Stimulated activated CD4-positive, alpha-beta T cell treated with anti-CD3 and anti-CD28 coated beads, TNF-alpha, amount 100 ng/mL, for 24 hours (primary cell): ENCODE measurements at regions not wholly inside any gene's neighbourhood (a gene's known extent, or its start where the extent isn't known, plus 50 kb on each side); places are given as distances from the start of the nearest gene placed in this dataset.

Source experiments
- DNase-seq, 3 experiments: peaks; one replicate each; pipeline ENCODE4 v3.0.0-alpha.2; 2020; ENCODE audit warnings: low read depth in 3 of 3

DNA sequence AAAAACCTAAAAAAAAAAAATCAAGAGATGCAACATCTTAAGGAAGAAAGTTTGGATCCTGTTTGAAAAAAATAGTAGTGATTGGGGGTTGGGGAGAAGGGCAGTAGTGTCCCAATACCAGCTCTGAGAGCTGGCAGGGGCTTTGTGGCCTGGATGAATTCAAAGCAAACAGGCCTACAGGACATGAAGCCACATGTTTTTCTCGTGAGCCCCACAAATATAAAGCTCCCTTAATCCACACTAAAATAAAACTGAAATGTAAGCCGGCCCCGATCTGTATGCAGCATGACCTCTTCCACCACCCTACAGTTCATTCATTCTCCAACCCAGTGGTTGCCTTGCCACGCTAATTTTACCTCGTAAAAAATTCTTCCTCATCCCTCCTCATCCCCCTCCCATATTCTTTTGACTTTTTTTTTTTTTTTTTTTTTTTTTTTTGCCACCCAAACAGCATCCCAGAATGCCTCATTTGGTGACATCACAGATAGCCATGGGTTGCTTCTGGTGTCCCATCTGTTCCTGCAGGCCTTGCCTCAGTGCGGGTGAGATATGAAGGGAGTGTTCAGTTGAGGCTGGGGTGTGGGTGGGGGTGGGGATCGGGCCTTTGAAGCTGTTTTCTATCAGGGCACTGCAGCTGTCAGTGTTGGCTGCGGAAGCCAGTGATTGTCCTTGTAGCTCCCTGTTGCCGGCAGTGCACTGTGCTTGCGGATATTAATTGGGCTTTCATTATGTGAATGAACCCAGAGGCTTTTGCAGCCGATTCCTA, 81.6 kb upstream of the NFIB start:
- no peak for DNase-seq

DNA sequence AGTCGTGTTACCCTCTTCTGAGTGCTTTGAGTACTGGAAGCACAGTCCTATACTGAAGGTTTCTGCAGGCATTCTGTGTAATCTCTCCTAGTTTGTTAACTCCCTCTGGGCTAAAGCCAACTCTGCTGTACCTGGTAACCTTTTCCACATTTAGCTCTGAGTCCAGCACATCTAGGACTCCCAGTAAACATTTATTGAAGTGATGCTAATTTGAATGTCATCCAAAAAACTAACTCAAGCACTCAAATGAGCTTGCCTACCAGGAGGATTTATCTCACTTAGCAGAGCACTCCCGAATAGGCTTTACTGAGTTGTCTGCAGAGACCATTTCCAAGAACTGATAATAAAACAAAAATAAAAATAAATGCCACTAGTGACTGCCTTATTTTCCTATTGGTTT, 79.5 kb upstream of the NFIB start:
- no peak for DNase-seq

DNA sequence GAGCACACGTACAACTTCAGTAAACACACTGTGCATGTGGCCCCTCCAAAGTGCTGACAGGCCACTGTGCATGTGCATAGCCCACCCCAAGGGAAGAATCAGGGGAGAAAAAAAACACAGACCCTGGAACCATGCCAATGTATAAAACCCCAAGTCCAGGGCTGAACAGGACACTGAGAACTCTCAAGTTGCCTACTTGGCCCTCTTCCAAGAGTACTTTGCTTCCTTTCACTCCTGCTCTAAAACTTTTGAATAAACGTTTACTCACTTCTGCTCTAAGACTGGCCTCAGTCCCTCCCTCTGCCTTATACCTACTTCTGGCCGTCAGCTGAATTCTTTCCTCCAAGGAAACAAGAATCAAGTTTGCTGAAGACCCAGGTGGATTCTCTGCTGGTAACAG, 77.7 kb upstream of the NFIB start:
- DNase-seq: no peak

DNA sequence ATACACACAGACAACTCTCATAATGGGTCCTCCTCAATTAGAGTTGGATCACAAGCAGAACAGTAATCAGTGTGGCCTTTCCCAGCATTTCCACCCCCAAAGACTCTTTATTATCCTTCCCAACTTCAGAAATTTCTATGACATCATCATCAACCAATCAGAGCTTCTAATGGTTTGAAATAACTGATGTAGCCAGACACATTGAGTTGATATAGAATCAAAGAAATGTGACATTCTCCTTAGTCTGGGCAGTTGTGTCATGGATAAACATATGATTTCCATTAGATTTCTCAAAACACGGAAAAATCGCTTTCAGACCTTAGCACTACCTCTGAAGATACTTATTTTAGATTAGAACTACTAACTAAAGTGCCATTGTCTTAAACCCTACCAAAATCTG, 75.7 kb upstream of the NFIB start:
- no peak for DNase-seq

DNA sequence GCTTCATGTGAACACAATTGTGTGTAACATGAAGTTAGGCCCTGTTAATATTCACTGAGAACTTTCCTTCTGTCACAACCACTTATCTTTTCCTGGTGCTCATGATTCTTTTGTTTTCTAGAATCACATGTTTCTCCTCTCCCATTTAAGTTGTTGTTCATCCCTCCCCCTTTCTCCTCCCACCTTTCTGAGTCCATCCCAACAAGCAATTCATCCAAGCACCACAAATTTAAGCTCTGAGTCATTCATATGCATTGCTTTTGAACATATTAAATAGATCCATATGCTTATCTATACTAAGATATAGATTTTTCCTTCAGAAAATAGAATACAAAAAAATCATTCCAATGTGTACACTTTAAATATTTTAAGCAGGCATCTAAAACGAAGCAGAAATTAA, 75.2 kb upstream of the NFIB start:
- DNase-seq: no peak

DNA sequence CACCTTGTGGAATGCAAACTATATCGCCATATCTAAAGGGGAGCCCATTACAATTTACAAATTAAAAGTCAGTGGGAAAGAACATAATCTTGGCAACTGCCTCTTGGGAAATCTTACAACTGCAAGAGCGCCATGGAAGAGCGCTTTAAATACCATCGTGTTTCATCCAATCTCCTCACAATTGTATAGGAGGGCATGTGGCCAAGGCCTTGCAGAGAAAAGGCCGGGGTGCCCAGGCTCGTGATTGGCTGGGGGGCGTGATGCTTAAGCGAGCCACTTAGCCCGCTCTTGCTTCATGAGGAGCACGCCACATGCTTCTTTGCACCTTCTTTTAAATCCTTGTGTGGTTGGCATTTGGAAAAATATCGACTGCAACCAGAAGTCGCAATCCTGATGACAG, 69.8 kb upstream of the NFIB start:
- no peak for DNase-seq

DNA sequence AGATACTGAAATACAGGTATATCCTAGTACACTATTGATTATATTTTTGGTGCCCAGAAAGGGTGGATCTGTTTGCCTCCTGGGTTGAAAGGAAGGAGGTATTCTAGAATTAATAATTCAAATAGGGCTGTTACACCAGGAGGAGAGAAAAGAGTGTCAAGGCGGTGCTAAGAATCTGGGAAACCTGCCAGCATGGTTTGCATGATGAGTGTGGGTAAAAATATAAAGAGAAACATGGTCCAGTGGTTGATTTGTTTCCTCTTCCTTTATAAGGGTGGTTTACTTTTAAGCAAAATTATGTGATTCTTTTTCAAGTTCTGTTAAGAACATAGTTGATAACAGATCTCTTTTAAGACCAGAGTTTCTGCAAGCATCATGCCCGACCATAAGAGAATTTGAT, 69.4 kb upstream of the NFIB start:
- no peak for DNase-seq

DNA sequence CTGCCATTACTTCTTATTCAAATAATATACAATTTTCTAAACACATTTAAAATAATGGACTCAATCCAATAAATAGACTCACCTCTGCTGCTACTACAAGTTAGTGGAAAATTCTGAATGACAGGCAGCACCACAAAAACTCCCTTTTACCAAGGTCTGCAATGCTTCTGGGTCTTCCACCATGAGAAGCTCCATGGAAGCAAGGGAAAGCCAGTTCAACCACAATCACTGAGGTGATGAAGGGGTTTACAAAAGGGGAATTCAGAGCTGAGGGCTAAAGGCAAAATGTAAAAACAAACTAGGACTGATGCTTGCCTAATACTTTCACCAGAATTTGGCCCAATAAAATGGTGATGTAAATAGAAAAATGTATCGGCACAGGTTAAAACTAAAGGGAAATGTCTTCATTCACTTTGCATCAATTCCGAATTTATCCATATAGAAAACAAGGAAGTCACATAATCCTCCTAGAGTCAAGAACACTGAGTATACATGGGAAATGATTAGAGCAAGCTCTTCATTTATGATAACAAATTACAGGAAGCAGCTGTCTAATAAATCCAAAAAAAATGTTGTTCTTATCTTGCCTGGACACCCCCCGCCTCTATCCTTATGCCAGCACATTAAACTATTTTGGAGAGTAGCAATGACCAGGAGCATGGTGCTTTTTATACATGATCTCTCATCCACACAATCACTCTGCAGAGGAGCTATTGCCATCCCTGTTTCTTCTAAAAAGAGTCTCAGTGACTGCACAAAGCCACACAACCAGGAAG, 66.3 kb upstream of the NFIB start:
- DNase-seq: no peak

DNA sequence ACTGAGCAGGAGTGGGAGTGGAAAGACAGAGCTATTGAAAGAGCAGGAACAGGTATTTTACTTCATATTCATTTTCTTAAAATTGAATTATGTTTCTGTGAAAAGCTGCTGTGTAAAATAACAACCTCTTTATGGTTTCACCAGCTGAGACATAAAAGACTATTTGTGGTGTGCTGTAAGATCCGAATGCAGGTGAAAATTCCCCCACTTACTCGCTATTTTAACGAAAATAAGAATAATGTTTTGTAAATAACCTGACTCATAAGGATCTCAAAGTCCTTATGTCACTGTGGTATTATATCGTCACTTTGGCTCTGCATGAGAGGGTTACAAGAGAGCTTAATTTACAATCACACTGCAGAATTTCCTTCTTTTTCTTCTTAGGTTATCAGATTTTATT, 65.3 kb upstream of the NFIB start:
- no peak for DNase-seq

DNA sequence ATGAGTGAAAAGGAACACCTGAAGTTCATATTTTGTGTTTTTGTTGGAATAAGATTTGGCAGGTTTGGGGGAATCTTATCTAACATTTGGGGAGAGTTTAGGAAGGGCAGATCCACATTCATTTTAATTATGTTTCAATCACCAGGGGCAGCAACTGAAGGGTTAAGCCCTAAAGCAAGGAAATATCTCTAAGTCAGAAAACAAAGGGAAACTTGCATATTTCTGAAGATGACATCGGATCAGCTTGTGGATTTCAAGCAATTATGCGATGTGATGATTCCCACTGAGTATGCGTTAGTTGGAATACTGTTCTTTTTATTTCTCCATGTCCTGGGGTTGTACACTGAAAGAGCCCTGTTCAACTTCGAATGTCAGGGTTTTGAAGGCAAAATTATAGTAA, 59.8 kb upstream of the NFIB start:
- DNase-seq: no peak

DNA sequence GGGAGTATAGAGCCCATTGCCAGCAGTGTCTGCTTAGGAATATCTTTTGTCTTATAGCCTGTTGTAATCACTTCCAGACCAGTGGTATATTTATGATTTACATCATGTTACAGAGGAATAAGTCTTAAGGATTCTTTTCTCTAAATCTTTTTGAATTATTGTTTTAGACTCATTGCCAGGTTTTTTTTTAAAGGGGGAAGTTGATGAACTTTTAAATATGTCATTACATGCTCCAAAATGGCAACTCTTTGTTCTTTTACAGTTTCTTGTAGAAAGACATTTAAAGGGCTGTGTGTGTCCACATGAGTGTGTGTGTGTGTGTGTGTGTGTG, 59.4 kb upstream of the NFIB start:
- DNase-seq: no peak

DNA sequence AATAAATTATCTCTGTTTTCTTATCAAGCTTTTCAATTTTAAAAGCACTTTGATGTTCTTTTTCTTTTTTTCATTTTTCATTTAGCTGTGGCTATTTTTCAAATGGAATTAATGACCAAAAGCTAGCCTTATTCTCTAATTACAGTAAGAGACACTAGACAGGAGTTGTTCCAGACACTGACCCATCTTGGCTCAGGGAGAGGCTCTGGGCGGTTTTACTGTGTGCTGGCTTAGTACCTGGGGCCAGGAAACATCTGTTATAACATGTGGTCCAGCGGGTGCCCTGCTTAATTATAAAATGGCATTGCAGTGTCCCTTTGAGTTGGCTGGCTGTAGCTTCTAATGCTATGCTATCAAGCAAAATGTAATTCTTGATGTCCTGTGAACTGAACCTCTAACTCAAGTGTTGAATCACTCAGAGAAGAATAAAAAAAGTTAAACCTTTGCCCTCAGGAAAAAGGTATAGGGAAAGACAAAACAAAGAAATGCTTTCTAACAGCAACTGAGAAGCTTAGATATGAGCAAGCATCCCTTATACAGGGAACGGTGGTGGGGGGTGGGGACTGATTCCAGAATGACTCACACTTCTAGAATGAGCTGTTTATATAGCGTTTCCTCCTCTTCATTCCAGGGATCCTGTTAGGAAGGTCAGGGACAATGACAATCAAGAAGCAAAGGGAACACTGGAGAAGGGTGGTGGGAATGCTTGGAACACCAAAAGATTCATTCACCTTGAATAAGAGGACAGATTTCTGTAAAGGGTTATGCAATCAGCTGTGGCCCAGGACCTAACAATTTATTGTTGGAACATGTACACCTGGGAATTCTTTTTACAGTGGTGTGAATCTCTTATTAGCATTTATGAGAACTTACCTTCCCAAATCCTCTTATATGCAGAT, 58.7 kb upstream of the NFIB start:
- DNase-seq: no peak

DNA sequence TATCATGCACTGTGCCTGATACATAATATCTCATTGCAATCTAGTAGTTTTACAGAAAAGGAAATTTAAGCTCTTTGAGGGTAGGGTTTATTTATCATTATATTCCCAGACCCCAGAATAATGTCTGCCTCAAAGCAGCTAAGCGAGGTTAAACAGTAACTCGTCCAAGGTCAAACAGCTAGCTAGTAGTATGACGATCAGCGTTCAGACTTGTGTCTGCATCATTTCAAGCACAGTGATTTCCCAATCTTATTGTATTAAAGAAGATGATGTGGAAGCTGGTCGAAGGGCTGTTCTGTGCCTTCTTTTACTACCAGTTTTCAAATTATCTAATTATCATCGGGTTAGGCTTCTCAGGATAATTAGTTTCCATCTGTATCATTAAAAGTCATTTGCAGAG, 55.1 kb upstream of the NFIB start:
- no peak for DNase-seq

DNA sequence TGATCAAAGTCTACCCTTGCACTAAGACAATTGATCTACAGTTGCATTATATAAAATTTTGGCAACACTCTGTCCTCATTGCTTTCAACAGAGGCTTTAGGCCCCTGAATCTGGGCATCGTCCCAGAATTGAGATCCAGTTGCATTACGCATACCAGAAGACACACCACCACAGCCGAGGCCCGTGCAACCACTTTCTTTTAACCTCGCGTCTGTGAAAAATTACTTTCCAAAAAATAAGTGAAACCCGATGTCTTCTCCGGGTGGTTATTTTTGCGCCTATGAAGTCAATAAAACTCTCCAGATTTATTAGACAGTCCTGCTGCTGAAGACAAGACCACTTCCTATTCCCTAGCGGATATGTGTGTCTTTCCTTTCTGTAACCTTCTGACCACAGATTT, 52.1 kb upstream of the NFIB start:
- no peak for DNase-seq

DNA sequence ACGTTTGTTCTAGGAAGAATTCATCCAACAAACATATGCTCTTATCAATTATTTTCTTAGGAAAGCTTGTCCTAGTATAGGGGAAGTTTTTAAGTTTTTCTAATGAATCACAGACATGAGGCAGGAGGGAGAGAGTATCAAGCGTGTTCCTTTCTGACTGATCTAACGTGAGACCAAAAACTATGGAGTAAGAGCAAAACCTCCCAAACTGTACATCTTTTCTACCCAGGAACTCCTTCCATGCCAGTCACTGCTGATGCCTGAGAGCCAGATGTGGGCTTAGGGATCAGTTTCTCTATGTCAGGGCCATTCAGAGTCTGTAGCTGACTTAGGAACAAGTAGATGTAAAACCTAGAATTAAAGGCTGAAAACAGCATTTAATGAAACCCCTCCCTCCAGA, 51.7 kb upstream of the NFIB start:
- DNase-seq: no peak
